Natural killer cell (primary cell): ENCODE measurements at regions not wholly inside any gene's neighbourhood (a gene's known extent, or its start where the extent isn't known, plus 50 kb on each side); places are given as distances from the start of the nearest gene placed in this dataset.

Source experiments
- ATAC-seq, 3 donors: fragments of 150-1000 bp in 2 of 3; fragments of 200-7000 bp in 1 of 3; cut with Tn5 transposase; 1 replicate in 1 of 3; 2 replicates in 2 of 3; pipeline ENCODE4 v1.10.0; 2021; ENCODE audit warnings: mild to moderate bottlenecking in 2 of 3, moderate library complexity in 2 of 3
- DNase-seq, 2 donors: peaks; one replicate each; pipeline versions ENCODE4 v3.0.0 to v3.0.0-alpha.2; 2013 to 2021; ENCODE audit warnings: mixed read lengths in 1 of 2
- H3K27ac ChIP-seq: one replicate; pipeline ENCODE4 v1.5.1; 2013; ENCODE audit warnings: mild to moderate bottlenecking, low read length
- H3K27me3 ChIP-seq: one replicate; pipeline ENCODE4 v1.6.1; 2013; ENCODE audit warnings: low read length; ENCODE audit not compliant: control insufficient read depth, insufficient read depth
- H3K36me3 ChIP-seq: one replicate; pipeline ENCODE4 v1.6.1; 2013; ENCODE audit warnings: low read length; ENCODE audit not compliant: control insufficient read depth, insufficient read depth
- H3K4me1 ChIP-seq: one replicate; pipeline ENCODE4 v1.6.1; 2013; ENCODE audit warnings: low read length; ENCODE audit not compliant: control insufficient read depth, insufficient read depth
- H3K4me3 ChIP-seq: one replicate; pipeline ENCODE4 v1.5.1; 2013; ENCODE audit warnings: low read length
- H3K9me3 ChIP-seq: one replicate; pipeline ENCODE4 v1.6.1; 2013; ENCODE audit warnings: low read length; ENCODE audit not compliant: control insufficient read depth, insufficient read depth
- H3K27ac Mint-ChIP-seq, 2 donors: one replicate each; pipeline ENCODE4 v1.8.0; 2022; ENCODE audit warnings: mild to moderate bottlenecking in 2 of 2, mixed read lengths in 2 of 2, moderate library complexity in 1 of 2
- H3K27me3 Mint-ChIP-seq, 2 donors: one replicate each; pipeline ENCODE4 v1.8.0; 2022; ENCODE audit warnings: low read depth in 2 of 2, mixed read lengths in 2 of 2
- H3K36me3 Mint-ChIP-seq: one replicate; pipeline ENCODE4 v1.8.0; 2022; ENCODE audit warnings: mixed read lengths
- H3K4me1 Mint-ChIP-seq, 2 donors: one replicate each; pipeline ENCODE4 v1.8.0; 2022; ENCODE audit warnings: mixed read lengths in 2 of 2
- H3K4me3 Mint-ChIP-seq: one replicate; pipeline ENCODE4 v1.8.0; 2022; ENCODE audit warnings: mild to moderate bottlenecking, moderate library complexity, mixed read lengths
- H3K9me3 Mint-ChIP-seq, 2 donors: one replicate each; pipeline ENCODE4 v1.8.0; 2022; ENCODE audit warnings: mixed read lengths in 2 of 2
- WGBS: methylation state at CpG from one replicate; pipeline ENCODE4 v1.1.7; 2013; ENCODE audit warnings: missing lambda C conversion rate; ENCODE audit not compliant: insufficient coverage; 5-methylcytosine and 5-hydroxymethylcytosine counted together
- intact Hi-C: fragments of 100-400 bp; cut with micrococcal nuclease; formaldehyde crosslinking; loops from one replicate; pipeline ENCODE4 v1.14.2; 2022
- TF ChIP-seq, protein P1 (sequence below): fragments of 200-600 bp; IDR thresholded peaks from one replicate; pipeline ENCODE4 v1.8.0; 2022; ENCODE audit warnings: antibody characterized with exemption

DNA sequence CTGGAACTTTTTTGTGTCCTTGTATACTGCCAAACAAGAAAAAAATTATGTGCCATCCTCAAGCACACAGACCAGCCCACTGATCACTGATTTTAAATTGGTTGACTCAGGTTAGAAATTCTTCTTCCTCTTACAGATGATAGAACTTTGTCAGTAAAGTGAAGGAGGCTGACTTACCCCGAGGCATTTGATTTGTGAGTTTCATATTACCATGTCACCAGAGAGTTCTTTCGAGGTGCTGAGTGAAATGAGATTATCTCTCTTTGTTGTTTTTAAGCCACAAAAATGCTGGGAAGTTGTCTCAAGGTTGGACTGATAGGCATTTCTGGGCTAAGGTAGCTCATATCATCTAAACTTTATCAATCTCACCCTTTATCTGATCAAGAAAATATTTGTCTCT lies 78.8 kb upstream of the FAM180A start:
- ATAC-seq (no peak), DNase-seq (no peak)
- intact Hi-C loops: no loop called here
- Histone ChIP-seq H3K9me3 (no peaks in the 10 kb centered on the region), H3K4me3 (no peak overlapping the region), H3K27me3 (no peaks in the 10 kb centered on the region), H3K36me3 (no peaks in the 10 kb centered on the region), H3K4me1 (peaks cover 23% of the 10 kb centered on the region), H3K27ac (no peak overlapping the region)
- H3K27me3 Mint-ChIP-seq: no peaks in the 10 kb centered on the region
- H3K27ac Mint-ChIP-seq: peak overlapping the region in 1 of 2 donors; percentile 9
- TF ChIP-seq, protein P1, sequence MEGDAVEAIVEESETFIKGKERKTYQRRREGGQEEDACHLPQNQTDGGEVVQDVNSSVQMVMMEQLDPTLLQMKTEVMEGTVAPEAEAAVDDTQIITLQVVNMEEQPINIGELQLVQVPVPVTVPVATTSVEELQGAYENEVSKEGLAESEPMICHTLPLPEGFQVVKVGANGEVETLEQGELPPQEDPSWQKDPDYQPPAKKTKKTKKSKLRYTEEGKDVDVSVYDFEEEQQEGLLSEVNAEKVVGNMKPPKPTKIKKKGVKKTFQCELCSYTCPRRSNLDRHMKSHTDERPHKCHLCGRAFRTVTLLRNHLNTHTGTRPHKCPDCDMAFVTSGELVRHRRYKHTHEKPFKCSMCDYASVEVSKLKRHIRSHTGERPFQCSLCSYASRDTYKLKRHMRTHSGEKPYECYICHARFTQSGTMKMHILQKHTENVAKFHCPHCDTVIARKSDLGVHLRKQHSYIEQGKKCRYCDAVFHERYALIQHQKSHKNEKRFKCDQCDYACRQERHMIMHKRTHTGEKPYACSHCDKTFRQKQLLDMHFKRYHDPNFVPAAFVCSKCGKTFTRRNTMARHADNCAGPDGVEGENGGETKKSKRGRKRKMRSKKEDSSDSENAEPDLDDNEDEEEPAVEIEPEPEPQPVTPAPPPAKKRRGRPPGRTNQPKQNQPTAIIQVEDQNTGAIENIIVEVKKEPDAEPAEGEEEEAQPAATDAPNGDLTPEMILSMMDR: no peak
- WGBS: 79% methylated on average over 2 of the region's 2 CpGs
- H3K36me3 Mint-ChIP-seq: no peaks in the 10 kb centered on the region
- no peak overlapping the region for H3K4me3 Mint-ChIP-seq
- peaks cover 0 to 2% of the 10 kb centered on the region in 2 donors for H3K9me3 Mint-ChIP-seq
- peaks cover 42 to 47% of the 10 kb centered on the region in 2 donors for H3K4me1 Mint-ChIP-seq

DNA sequence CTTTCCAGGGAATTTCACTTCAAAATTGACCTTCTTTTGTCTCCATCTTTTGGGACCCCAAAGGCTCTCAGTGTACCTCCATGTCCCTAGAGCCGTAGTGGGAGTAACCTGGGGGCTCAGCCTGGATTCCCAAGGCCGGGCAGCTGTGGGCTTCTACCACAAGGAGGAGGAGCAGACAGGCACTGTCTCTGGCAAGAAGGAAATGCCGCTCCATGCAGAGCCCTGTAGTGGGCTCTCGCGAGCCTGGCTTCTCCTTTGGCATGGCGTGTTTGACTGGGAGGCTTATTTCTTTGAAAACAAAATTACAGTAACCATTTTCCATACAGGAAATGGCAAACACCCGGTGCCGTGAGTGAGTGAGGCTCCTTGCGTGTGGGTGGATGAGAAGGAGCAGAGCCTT lies 76.8 kb upstream of the FAM180A start:
- no peaks in the 10 kb centered on the region for H3K36me3 ChIP-seq
- TF ChIP-seq, protein P1: no peak
- H3K36me3 Mint-ChIP-seq: no peaks in the 10 kb centered on the region
- no peaks in the 10 kb centered on the region for H3K27me3 ChIP-seq
- intact Hi-C loops: no loop called here
- ATAC-seq: no peak
- H3K9me3 ChIP-seq: no peaks in the 10 kb centered on the region
- H3K27ac Mint-ChIP-seq: no peak overlapping the region
- peaks cover 22 to 27% of the 10 kb centered on the region in 2 donors for H3K4me1 Mint-ChIP-seq
- H3K4me3 Mint-ChIP-seq: no peak overlapping the region
- H3K27ac ChIP-seq: no peak overlapping the region
- WGBS: 85% methylated on average over 9 of the region's 9 CpGs
- H3K4me3 ChIP-seq: no peak overlapping the region
- no peaks in the 10 kb centered on the region for H3K9me3 Mint-ChIP-seq
- DNase-seq: no peak
- H3K27me3 Mint-ChIP-seq: peaks cover 0 to 3% of the 10 kb centered on the region in 2 donors
- peaks cover 10% of the 10 kb centered on the region for H3K4me1 ChIP-seq

DNA sequence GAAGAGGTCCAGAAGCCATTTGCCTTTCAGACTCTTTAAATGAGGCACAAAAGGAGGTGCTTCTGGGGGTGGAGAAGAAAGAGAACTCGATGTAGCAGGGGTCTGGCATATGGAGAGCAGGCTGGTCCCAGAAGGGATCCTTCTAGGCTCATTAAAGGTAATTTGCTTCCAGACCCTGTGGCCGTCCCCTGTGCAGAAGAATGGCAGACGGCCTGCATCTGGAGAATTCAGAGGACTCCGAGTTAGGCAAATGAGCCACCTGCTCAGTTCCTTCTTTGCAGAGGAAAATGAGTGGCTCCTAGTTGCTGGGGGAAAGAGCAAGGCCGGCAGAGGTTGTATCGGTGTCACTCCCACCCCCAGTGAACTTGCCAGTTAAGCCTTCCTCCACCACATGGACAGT lies 73.8 kb upstream of the FAM180A start:
- H3K27ac ChIP-seq: no peak overlapping the region
- no peak overlapping the region for H3K4me3 ChIP-seq
- no peaks in the 10 kb centered on the region for H3K36me3 ChIP-seq
- Mint-ChIP-seq H3K27me3 (peaks cover 0 to 3% of the 10 kb centered on the region in 2 donors), H3K4me3 (no peak overlapping the region), H3K27ac (no peak overlapping the region), H3K4me1 (peaks cover 7 to 18% of the 10 kb centered on the region in 2 donors), H3K9me3 (no peaks in the 10 kb centered on the region), H3K36me3 (no peaks in the 10 kb centered on the region)
- ATAC-seq: no peak
- no peaks in the 10 kb centered on the region for H3K27me3 ChIP-seq
- H3K4me1 ChIP-seq: no peaks in the 10 kb centered on the region
- intact Hi-C loops: no loop called here
- no peaks in the 10 kb centered on the region for H3K9me3 ChIP-seq
- 89% methylated on average over 6 of the region's 6 CpGs for WGBS
- TF ChIP-seq, protein P1: no peak
- no peak for DNase-seq

DNA sequence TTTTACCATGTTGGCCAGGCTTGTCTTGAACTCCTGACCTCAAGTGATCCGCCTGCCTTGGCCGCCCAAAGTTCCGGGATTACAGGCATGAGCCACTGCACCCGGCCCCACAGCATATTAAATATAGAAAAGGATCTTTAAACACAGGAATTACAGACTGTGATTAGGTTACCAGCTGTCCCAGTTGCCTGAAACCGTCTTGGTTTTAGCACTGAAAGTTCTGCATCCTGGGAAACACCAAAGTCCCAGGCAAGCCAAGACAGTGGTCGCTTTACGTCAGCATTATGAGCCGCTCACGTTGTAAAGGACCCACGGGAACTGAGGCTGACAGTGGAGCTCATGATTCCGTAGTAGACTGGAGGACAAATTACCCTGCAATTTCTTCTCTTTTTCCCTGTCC lies 69.0 kb upstream of the FAM180A start:
- H3K9me3 ChIP-seq: no peaks in the 10 kb centered on the region
- peaks cover 0 to 10% of the 10 kb centered on the region in 2 donors for H3K4me1 Mint-ChIP-seq
- H3K27ac Mint-ChIP-seq: no peak overlapping the region
- no peak overlapping the region for H3K27ac ChIP-seq
- no peaks in the 10 kb centered on the region for H3K36me3 ChIP-seq
- peaks cover 0 to 6% of the 10 kb centered on the region in 2 donors for H3K27me3 Mint-ChIP-seq
- H3K4me3 Mint-ChIP-seq: no peak overlapping the region
- no peaks in the 10 kb centered on the region for H3K4me1 ChIP-seq
- intact Hi-C loops: no loop called here
- H3K9me3 Mint-ChIP-seq: no peaks in the 10 kb centered on the region
- no peak for DNase-seq
- WGBS: 88% methylated on average over 11 of the region's 11 CpGs
- no peak overlapping the region for H3K4me3 ChIP-seq
- no peak for ATAC-seq
- TF ChIP-seq, protein P1: no peak
- H3K36me3 Mint-ChIP-seq: no peaks in the 10 kb centered on the region
- no peaks in the 10 kb centered on the region for H3K27me3 ChIP-seq
